RKO (cell line): ENCODE measurements at regions not wholly inside any gene's neighbourhood (a gene's known extent, or its start where the extent isn't known, plus 50 kb on each side); places are given as distances from the start of the nearest gene placed in this dataset.
A peak's percentile ranks its signal among the peaks of the same experiment; 100 is the strongest.

Source experiments
- DNase-seq: peaks from one replicate; pipeline ENCODE4 v3.0.0-alpha.2; 2016; ENCODE audit warnings: low spot score

DNA sequence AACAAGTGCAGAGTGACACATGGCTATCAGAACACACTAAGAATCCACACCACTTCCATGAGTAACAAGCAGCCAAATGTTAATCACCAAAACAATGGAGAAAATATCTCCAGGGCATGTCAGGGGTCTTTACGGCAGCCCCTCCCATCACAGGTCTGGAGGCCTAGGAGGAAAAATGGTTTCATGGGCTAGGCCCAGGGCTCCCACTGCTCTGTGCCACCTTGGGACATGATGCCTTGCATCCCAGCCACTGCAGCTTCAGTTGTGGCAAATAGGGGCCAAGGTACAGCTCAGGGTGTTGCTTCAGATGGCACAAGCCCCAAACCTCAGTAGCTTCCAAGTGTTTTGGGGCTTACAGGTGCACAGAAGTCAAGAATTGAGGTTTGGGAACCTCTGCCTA is 66.6 kb downstream of the NEURL3 start:
- DNase-seq: no peak

DNA sequence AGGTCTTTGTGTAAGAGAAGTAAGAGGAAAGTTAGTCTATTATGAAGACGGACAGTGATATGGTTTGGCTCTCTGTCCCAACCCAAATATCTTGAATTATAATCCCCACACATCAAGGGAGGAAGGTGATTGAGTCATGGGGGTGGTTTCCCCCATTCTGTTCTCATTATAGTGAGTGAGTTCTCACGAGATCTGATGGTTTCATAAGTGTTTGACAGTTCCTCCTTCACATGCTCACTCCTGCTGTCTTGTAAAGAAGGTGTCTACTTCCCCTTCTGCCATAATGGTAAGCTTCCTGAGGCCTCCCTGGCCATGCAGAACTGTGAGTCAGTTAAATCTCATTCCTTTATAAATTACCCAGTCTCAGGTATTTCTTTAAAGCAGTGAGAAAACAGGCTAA is 67.6 kb downstream of the NEURL3 start:
- no peak for DNase-seq

DNA sequence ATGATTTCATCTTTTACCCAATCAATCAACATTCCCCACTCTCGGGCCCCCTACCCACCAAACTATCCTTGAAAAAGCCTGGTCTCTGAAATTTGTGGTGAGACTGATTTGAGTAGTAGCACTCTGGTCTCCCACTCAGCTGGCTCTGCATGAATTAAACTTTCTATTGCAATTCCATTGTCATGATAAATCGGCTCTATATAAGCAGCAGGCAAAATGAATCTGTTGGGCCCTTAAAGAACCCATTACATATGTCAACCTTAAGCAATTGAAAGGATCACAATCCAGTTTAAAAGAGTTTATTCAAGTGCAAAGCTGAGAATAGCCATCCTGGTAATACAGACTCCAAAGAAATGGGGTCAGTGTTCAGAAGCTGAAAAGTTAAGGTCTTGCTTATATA is 68.2 kb downstream of the NEURL3 start:
- no peak for DNase-seq

DNA sequence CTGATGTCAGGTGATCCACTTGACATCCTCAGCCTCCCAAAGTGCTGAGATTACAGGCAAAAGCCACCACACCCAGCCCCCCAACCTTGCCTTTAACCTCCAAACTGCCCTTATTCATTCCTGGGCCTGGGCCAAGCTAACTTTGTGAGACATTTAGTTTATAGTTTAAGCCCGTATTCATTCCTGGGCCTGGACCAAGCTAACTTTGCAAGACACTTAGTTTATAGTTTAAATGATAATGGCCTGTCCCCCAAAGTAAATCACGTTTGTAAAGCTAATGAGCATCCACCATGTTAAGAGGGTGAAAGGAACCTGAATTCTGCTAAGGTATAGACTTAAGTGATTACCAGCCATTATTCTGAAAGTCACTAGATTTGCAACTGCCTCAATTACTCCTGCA is 68.7 kb downstream of the NEURL3 start:
- DNase-seq: no peak

DNA sequence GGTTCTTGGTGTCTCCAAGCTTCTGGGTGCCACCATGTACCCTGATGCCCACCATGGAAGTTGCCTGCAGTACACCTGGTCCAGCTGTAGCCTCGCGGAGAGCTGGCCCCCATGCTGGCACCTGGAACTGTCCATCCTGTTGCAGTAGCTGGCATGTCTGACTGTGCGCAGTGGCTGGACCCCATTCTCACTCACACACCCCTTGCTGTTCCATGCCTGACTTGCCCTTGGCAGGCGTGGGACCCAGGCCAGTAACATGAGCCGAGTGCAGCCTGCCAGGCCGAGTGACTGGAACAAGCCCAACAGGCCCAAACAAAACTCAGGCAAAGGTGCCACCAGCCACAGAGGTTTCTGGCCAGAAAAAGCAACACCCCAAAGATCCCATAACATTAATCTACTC is 73.8 kb downstream of the NEURL3 start:
- no peak for DNase-seq

DNA sequence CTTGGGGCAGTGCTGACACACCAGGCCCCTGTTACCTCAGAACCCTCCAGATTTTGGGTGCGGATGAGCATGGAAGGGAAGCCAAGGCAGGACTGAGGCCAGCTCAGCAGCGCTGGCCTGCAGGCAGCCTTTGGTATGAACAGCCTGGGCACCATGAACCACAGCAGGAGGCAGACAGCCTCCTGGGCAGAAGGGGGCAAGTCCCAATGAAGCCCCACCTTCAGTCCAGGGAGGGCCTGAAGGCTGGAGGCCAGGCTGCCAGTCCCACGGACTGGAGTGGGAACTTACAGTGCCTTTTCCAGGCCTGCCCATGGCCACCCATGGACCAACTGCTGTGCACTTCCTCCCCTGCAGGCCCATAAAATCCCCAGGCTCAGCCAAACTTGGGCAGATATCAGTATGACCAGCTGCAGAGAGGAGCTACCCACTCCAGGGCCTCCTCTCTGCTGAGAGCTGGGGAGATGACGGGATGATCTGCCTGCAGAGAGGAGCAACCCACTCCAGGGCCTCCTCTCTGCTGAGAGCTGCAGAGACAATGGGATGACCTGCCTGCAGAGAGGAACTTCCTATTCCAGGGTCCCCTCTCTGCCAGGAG is 74.7 kb downstream of the NEURL3 start:
- no peak for DNase-seq

DNA sequence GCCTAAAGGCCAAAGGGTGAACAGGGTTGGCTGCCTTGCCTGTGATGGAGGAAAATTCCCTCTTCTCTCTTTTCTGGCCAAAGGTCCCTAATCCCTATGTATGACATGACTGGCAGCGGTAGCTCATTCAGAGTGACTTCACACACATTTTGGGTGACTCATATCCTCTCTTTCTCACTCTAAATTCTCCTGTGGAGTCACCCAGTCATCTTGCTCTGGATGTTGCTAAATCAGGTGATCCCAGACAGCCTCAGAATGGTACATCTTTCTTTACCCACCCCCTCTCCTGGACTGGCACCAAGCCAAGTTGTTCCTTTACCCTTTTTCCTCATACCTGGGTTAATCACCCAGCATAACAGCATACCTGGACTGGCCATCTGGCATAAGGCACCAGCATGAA is 77.2 kb downstream of the NEURL3 start:
- peak; percentile 97 for DNase-seq

DNA sequence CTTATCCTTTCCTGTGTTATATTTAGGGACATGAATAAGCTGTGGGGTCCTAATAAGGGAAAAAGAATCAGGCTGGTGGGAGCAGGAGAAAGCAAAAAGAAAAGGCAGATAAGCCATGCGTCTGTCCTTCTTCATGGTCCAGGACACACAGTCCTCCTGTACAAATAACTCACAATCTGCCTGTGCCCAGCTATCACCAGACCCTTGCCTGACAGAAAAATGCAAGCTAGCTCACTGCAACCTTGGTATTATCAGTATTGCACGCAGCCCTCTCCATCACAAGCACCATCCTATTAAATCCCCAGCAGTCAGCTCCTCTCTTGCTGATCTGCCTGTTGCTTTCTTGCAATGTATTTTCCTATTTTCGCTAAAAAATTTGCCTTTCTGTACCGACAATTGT is 78.0 kb downstream of the NEURL3 start:
- no peak for DNase-seq

DNA sequence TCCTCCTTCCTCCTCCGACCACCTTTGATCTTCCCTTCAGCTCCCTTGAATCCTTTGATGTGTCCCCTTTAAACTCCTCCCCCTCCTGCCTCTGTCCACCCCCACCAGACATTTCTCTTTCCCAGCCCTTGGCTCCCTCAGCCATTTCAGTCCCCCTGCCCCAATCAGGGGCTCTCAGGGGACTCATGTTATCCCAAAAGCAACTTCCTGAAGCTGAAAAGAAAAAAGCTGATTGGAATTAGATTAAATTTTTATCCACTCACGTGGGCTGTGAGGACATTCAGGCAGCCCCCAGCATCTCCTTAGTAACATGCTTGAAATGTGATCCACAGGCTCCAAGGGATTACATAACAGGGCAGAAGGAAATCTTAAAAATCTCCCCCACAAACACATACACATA is 81.3 kb downstream of the NEURL3 start:
- DNase-seq: no peak
